K562 (cell line): ENCODE measurements at regions not wholly inside any gene's neighbourhood (a gene's known extent, or its start where the extent isn't known, plus 50 kb on each side); places are given as distances from the start of the nearest gene placed in this dataset.

ENCODE experiments used
- ATAC-seq: fragments of 200-7000 bp; cut with Tn5 transposase; 3 replicates; pipeline ENCODE4 v1.9.1; 2020; ENCODE audit warnings: moderate library complexity
- BruUV-seq: library from RNA; stranded (reverse); fragments of 400-500 nt; replicated peaks from 2 replicates; lab custom pipeline; 2021; lab: Mats Ljungman, UMichigan
- CTCF ChIA-PET: fragments of 300-600 bp; formaldehyde crosslinking; extraction: SDS; loops from one replicate; lab custom pipeline; 2021; ENCODE audit warnings: low intra/inter-chr PET ratio; lab: Yijun Ruan, JAX
- POLR2A ChIA-PET: fragments of 300-600, 350-650 bp; sonication (Branson Sonifier 250); formaldehyde crosslinking; extraction: SDS; loops from one replicate; lab custom pipeline; 2021; ENCODE audit warnings: antibody characterized with exemption, inconsistent platforms; lab: Yijun Ruan, JAX
- DNase-seq, 4 experiments: peaks; one replicate each; pipeline versions ENCODE4 v3.0.0 to v3.0.0-alpha.2; 2011 to 2018; ENCODE audit warnings: low spot score in 3 of 4, mixed read lengths in 3 of 4; ENCODE audit errors: extremely low read depth in 1 of 4
- FAIRE-seq: peaks from 2 replicates; lab custom pipeline; 2011; peaks lifted over from hg19 to GRCh38; lab: Jason Lieb, UNC
- H2AFZ ChIP-seq: 2 replicates; pipeline ENCODE4 v1.6.0; 2011; ENCODE audit warnings: low read depth, low read length, control low read depth, inconsistent platforms
- H3K27ac ChIP-seq: fragments of 200-600 bp; 3 replicates; pipeline ENCODE4 v1.8.0; 2011; ENCODE audit warnings: low read depth, mild to moderate bottlenecking, control low read depth, inconsistent platforms, low read length, moderate library complexity, mixed read lengths; ENCODE audit errors: extremely low read depth
- H3K27me3 ChIP-seq, 2 experiments: fragments of 300-600 bp in 1 of 2; 2 replicates in 1 of 2; 3 replicates in 1 of 2; pipeline versions ENCODE4 v1.6.0 to v1.8.0; 2011; ENCODE audit warnings: inconsistent platforms in 2 of 2, low read length in 2 of 2, mild to moderate bottlenecking in 1 of 2, mixed read lengths in 1 of 2, moderate library complexity in 1 of 2; ENCODE audit not compliant: control insufficient read depth in 2 of 2, insufficient read depth in 2 of 2
- H3K36me3 ChIP-seq: fragments of 300-600 bp; 3 replicates; pipeline ENCODE4 v1.8.0; 2011; ENCODE audit warnings: mild to moderate bottlenecking, low read length, inconsistent platforms; ENCODE audit not compliant: control insufficient read depth, insufficient read depth
- H3K4me1 ChIP-seq, 2 experiments: fragments of 200-600 bp in 1 of 2; replicated peaks in 1 of 2; 2 replicates in 1 of 2; 3 replicates in 1 of 2; pipeline versions ENCODE4 v1.5.1 to v1.8.0; 2011; ENCODE audit warnings: inconsistent platforms in 2 of 2, low read length in 2 of 2, mild to moderate bottlenecking in 1 of 2, mixed read lengths in 1 of 2, moderate library complexity in 1 of 2; ENCODE audit not compliant: control insufficient read depth in 2 of 2, insufficient read depth in 2 of 2
- H3K4me2 ChIP-seq: 2 replicates; pipeline ENCODE4 v1.6.1; 2011; ENCODE audit warnings: low read length, control low read depth, inconsistent platforms, mixed read lengths; ENCODE audit not compliant: insufficient read depth
- H3K4me3 ChIP-seq: fragments of 200-600 bp; sonication (generic), shearing (Covaris generic); 2 replicates; pipeline ENCODE4 v1.5.1; 2016; ENCODE audit warnings: control low read depth, inconsistent platforms
- H3K79me2 ChIP-seq: fragments of 200-600 bp; 3 replicates; pipeline ENCODE4 v1.8.0; 2011; ENCODE audit warnings: low read length, inconsistent platforms; ENCODE audit not compliant: control insufficient read depth, insufficient read depth
- H3K9ac ChIP-seq, 2 experiments: 2 replicates each; pipeline versions ENCODE4 v1.6.0 to v1.6.1; 2011; ENCODE audit warnings: low read depth in 2 of 2, low read length in 2 of 2, control low read depth in 1 of 2, inconsistent platforms in 1 of 2, mild to moderate bottlenecking in 1 of 2, mixed read lengths in 1 of 2; ENCODE audit not compliant: insufficient read depth in 1 of 2
- H3K9me1 ChIP-seq: one replicate; pipeline ENCODE4 v1.6.0; 2011; ENCODE audit warnings: inconsistent platforms, mild to moderate bottlenecking, low read length, moderate library complexity; ENCODE audit not compliant: control insufficient read depth, insufficient read depth
- H3K9me3 ChIP-seq: replicated peaks from 2 replicates; pipeline ENCODE4 v1.5.1; 2011; ENCODE audit warnings: low read depth, low read length, inconsistent platforms; ENCODE audit not compliant: control insufficient read depth, insufficient read depth
- H4K20me1 ChIP-seq: replicated peaks from 2 replicates; pipeline ENCODE4 v1.6.1; 2011; ENCODE audit warnings: low read length, inconsistent platforms, mixed read lengths; ENCODE audit not compliant: control insufficient read depth, insufficient read depth
- ZFP36 ChIP-seq: fragments of 150-350 bp; IDR thresholded peaks from 2 replicates; pipeline ENCODE4 v1.6.1; 2018; ENCODE audit warnings: low read length, low read depth; ENCODE audit not compliant: partially characterized antibody
- WGBS: fragments of 100-300 bp; shearing (Covaris generic); methylation state at CpG from one replicate; pipeline ENCODE4 v1.1.6; 2016; ENCODE audit warnings: low coverage, mixed read lengths; ENCODE audit not compliant: insufficient coverage; ENCODE audit errors: missing lambda C conversion rate; 5-methylcytosine and 5-hydroxymethylcytosine counted together
- in situ Hi-C: fragments of 300-500 bp; cut with MboI; formaldehyde crosslinking; loops from 4 replicates; pipeline ENCODE4 v1.15.0; 2018; ENCODE audit warnings: inconsistent platforms, mixed read lengths
- intact Hi-C: fragments of 100-400 bp; cut with micrococcal nuclease; formaldehyde crosslinking; loops from 2 replicates; pipeline ENCODE4 v1.14.2; 2022
- TF ChIP-seq, protein P1 (sequence below): sonication (generic); formaldehyde crosslinking; IDR thresholded peaks from 2 replicates; pipeline ENCODE4 v1.8.0; 2022; ENCODE audit warnings: mild to moderate bottlenecking, missing genetic modification reagents

DNA sequence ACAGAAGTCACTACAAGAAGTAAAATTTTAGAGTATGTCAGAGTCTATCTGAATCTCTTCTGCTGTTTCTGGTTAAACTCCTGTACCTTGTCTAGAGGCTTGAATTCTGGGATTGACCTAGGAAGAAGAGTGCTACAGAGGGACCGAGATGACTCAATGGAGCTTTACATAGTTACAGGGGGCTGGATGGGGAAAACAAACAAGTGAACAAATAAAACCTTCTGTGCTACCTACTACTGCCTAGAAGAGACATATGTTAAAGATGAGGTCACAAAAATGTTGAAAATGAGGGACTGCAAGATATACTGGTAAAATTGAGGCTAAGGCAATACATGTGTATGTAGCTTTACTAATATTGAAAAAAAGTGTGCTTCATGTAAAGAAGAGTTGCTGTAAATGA lies 265.4 kb upstream of the TFPI start:
- Histone ChIP-seq H3K27me3 (no peaks in the 10 kb centered on the region), H4K20me1 (no peaks in the 10 kb centered on the region), H3K9me3 (no peaks in the 10 kb centered on the region), H3K36me3 (no peaks in the 10 kb centered on the region), H3K9ac (no peak overlapping the region), H3K27ac (no peak overlapping the region), H3K4me1 (no peaks in the 10 kb centered on the region), H3K9me1 (no peaks in the 10 kb centered on the region)
- no peak for DNase-seq
- FAIRE-seq = no peak
- POLR2A ChIA-PET = no interaction called here
- in situ Hi-C loops = no loop called here
- 0% methylated on average over 1 of the region's 1 CpG for WGBS
- no peak for ATAC-seq
- TF ChIP-seq, protein P1, sequence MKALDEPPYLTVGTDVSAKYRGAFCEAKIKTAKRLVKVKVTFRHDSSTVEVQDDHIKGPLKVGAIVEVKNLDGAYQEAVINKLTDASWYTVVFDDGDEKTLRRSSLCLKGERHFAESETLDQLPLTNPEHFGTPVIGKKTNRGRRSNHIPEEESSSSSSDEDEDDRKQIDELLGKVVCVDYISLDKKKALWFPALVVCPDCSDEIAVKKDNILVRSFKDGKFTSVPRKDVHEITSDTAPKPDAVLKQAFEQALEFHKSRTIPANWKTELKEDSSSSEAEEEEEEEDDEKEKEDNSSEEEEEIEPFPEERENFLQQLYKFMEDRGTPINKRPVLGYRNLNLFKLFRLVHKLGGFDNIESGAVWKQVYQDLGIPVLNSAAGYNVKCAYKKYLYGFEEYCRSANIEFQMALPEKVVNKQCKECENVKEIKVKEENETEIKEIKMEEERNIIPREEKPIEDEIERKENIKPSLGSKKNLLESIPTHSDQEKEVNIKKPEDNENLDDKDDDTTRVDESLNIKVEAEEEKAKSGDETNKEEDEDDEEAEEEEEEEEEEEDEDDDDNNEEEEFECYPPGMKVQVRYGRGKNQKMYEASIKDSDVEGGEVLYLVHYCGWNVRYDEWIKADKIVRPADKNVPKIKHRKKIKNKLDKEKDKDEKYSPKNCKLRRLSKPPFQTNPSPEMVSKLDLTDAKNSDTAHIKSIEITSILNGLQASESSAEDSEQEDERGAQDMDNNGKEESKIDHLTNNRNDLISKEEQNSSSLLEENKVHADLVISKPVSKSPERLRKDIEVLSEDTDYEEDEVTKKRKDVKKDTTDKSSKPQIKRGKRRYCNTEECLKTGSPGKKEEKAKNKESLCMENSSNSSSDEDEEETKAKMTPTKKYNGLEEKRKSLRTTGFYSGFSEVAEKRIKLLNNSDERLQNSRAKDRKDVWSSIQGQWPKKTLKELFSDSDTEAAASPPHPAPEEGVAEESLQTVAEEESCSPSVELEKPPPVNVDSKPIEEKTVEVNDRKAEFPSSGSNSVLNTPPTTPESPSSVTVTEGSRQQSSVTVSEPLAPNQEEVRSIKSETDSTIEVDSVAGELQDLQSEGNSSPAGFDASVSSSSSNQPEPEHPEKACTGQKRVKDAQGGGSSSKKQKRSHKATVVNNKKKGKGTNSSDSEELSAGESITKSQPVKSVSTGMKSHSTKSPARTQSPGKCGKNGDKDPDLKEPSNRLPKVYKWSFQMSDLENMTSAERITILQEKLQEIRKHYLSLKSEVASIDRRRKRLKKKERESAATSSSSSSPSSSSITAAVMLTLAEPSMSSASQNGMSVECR (CRISPR knock-in tag) = no peak
- no peak for TF ChIP-seq ZFP36
- TF ChIP-seq, all 486 proteins: peak for 0
- intact Hi-C loops = no loop called here
- Histone ChIP-seq H2AFZ (no peak overlapping the region), H3K4me2 (no peak overlapping the region), H3K79me2 (no peaks in the 10 kb centered on the region), H3K4me3 (no peak overlapping the region)
- CTCF ChIA-PET = no interaction called here
- no TSS peak for BruUV-seq
